SK-N-SH treated with all-trans-retinoic acid at 6 μM for 48 hours (cell line): ENCODE measurements at regions not wholly inside any gene's neighbourhood (a gene's known extent, or its start where the extent isn't known, plus 50 kb on each side); places are given as distances from the start of the nearest gene placed in this dataset.

ENCODE experiments used
- ATAC-seq: fragments of 200-7000 bp; cut with Tn5 transposase; 3 replicates; pipeline ENCODE4 v1.9.1; 2020; ENCODE audit warnings: mild to moderate bottlenecking, moderate library complexity
- BACH2 ChIP-seq: fragments of 250-450 bp; sonication (Bioruptor Pico); IDR thresholded peaks from 2 replicates; pipeline ENCODE4 v1.9.0; 2021; ENCODE audit warnings: mild to moderate bottlenecking, borderline replicate concordance
- CREB5 ChIP-seq: fragments of 250-450 bp; sonication (Bioruptor Pico); IDR thresholded peaks from 2 replicates; pipeline ENCODE4 v1.5.1; 2020; ENCODE audit warnings: low read depth, mild to moderate bottlenecking, moderate library complexity
- CSDC2 ChIP-seq: fragments of 250-450 bp; sonication (Bioruptor Pico); IDR thresholded peaks from 2 replicates; pipeline ENCODE4 v1.5.0; 2020; ENCODE audit warnings: mild to moderate bottlenecking, moderate library complexity
- CSRNP3 ChIP-seq: fragments of 250-450 bp; sonication (Bioruptor Pico); IDR thresholded peaks from 2 replicates; pipeline ENCODE4 v1.5.1; 2021; ENCODE audit warnings: mild to moderate bottlenecking, moderate library complexity
- ESRRG ChIP-seq: fragments of 250-450 bp; sonication (Bioruptor Pico); IDR thresholded peaks from 2 replicates; pipeline ENCODE4 v1.6.1; 2021; ENCODE audit warnings: mild to moderate bottlenecking
- GLIS3 ChIP-seq: fragments of 250-450 bp; sonication (Bioruptor Pico); IDR thresholded peaks from 2 replicates; pipeline ENCODE4 v1.5.0; 2020; ENCODE audit warnings: mild to moderate bottlenecking, moderate library complexity
- ISL1 ChIP-seq: fragments of 250-450 bp; sonication (Bioruptor Pico); IDR thresholded peaks from 2 replicates; pipeline ENCODE4 v2.1.2; 2022; ENCODE audit warnings: mild to moderate bottlenecking, moderate library complexity
- OSR1 ChIP-seq: fragments of 250-450 bp; sonication (Bioruptor Pico); IDR thresholded peaks from 2 replicates; pipeline ENCODE4 v1.8.0; 2022; ENCODE audit warnings: moderate library complexity, mild to moderate bottlenecking, inconsistent platforms
- PATZ1 ChIP-seq: fragments of 250-450 bp; sonication (Bioruptor Pico); IDR thresholded peaks from 2 replicates; pipeline ENCODE4 v1.8.0; 2020; ENCODE audit warnings: mild to moderate bottlenecking, moderate library complexity, borderline replicate concordance
- POU6F1 ChIP-seq: fragments of 250-450 bp; sonication (Bioruptor Pico); IDR thresholded peaks from 2 replicates; pipeline ENCODE4 v1.8.0; 2021; ENCODE audit warnings: low read depth, mild to moderate bottlenecking, moderate library complexity, borderline replicate concordance
- PPARA ChIP-seq: fragments of 250-450 bp; sonication (Bioruptor Pico); IDR thresholded peaks from 2 replicates; pipeline ENCODE4 v1.5.0; 2020; ENCODE audit warnings: mild to moderate bottlenecking, borderline replicate concordance
- RARB ChIP-seq: fragments of 250-450 bp; sonication (Bioruptor Pico); IDR thresholded peaks from 2 replicates; pipeline ENCODE4 v1.8.0; 2021; ENCODE audit warnings: mild to moderate bottlenecking, moderate library complexity
- SNAI2 ChIP-seq: fragments of 250-450 bp; sonication (Bioruptor Pico); IDR thresholded peaks from 2 replicates; pipeline ENCODE4 v1.5.0; 2020; ENCODE audit warnings: mild to moderate bottlenecking, moderate library complexity
- TCF4 ChIP-seq: fragments of 250-450 bp; sonication (Bioruptor Pico); IDR thresholded peaks from 2 replicates; pipeline ENCODE4 v1.8.0; 2021; ENCODE audit warnings: mild to moderate bottlenecking, moderate library complexity, borderline replicate concordance
- TOX ChIP-seq: fragments of 250-450 bp; sonication (Bioruptor Pico); IDR thresholded peaks from 2 replicates; pipeline ENCODE4 v1.8.0; 2021; ENCODE audit warnings: mild to moderate bottlenecking, moderate library complexity, borderline replicate concordance
- TSHZ2 ChIP-seq: fragments of 250-450 bp; sonication (Bioruptor Pico); IDR thresholded peaks from 2 replicates; pipeline ENCODE4 v1.5.0; 2020; ENCODE audit warnings: mild to moderate bottlenecking, moderate library complexity
- ZFP3 ChIP-seq: fragments of 250-450 bp; sonication (Bioruptor Pico); IDR thresholded peaks from 2 replicates; pipeline ENCODE4 v1.5.0; 2020; ENCODE audit warnings: mild to moderate bottlenecking, moderate library complexity
- ZFP30 ChIP-seq: fragments of 450-650 bp; formaldehyde crosslinking; IDR thresholded peaks from 2 replicates; pipeline ENCODE4 v1.5.0; 2022; ENCODE audit warnings: mild to moderate bottlenecking, moderate library complexity
- ZNF565 ChIP-seq: fragments of 450-650 bp; formaldehyde crosslinking; conservative IDR thresholded peaks from 2 replicates; pipeline ENCODE4 v1.5.0; 2020; ENCODE audit warnings: low read depth, mild to moderate bottlenecking, moderate library complexity
- ZNF70 ChIP-seq: fragments of 450-650 bp; formaldehyde crosslinking; IDR thresholded peaks from 2 replicates; pipeline ENCODE4 v1.5.0; 2020; ENCODE audit warnings: mild to moderate bottlenecking, moderate library complexity
- ZNF8 ChIP-seq: fragments of 450-650 bp; formaldehyde crosslinking; IDR thresholded peaks from 2 replicates; pipeline ENCODE4 v1.5.0; 2020; ENCODE audit warnings: mild to moderate bottlenecking, moderate library complexity

GRCh38 chr6:65999288-65999791 lies 292.3 kb upstream of the EYS start (continued):
- TF ChIP-seq POU6F1 (CRISPR knock-in tag): no peak
- TF ChIP-seq PPARA (CRISPR knock-in tag): no peak
- TF ChIP-seq ZNF70: no peak
- TF ChIP-seq ZFP3 (CRISPR knock-in tag): no peak

GRCh38 chr6:65998544-65998943 lies 291.5 kb upstream of the EYS start:
- TF ChIP-seq GLIS3 (CRISPR knock-in tag): no peak
- no peak for TF ChIP-seq PATZ1 (CRISPR knock-in tag)
- no peak for TF ChIP-seq ZNF70
- no peak for TF ChIP-seq ISL1
- no peak for TF ChIP-seq TOX
- TF ChIP-seq OSR1 (CRISPR knock-in tag): no peak
- no peak for TF ChIP-seq CSRNP3 (CRISPR knock-in tag)
- no peak for ATAC-seq

- ATAC-seq: no peak
- TF ChIP-seq SNAI2 (CRISPR knock-in tag): no peak
- TF ChIP-seq ISL1: no peak
- TF ChIP-seq ZNF565 (CRISPR knock-in tag): no peak
- TF ChIP-seq TCF4: no peak
- no peak for TF ChIP-seq TOX
- no peak for TF ChIP-seq CREB5 (CRISPR knock-in tag)
- no peak for TF ChIP-seq PATZ1 (CRISPR knock-in tag)
- TF ChIP-seq POU6F1 (CRISPR knock-in tag): no peak
- TF ChIP-seq TSHZ2 (CRISPR knock-in tag): no peak
- TF ChIP-seq CSRNP3 (CRISPR knock-in tag): no peak
- no peak for TF ChIP-seq ESRRG (CRISPR knock-in tag)
- no peak for TF ChIP-seq GLIS3 (CRISPR knock-in tag)
- no peak for TF ChIP-seq ZFP30 (CRISPR knock-in tag)
- no peak for TF ChIP-seq PPARA (CRISPR knock-in tag)
- no peak for TF ChIP-seq CSDC2 (CRISPR knock-in tag)
- TF ChIP-seq BACH2: no peak
- no peak for TF ChIP-seq RARB
- no peak for TF ChIP-seq ZNF70
- no peak for TF ChIP-seq ZFP3 (CRISPR knock-in tag)
- TF ChIP-seq ZNF8: no peak
These were observed 290.5 kb upstream of the EYS start for GRCh38 chr6:65997539-65997938.
